ENCODE measurements at regions not wholly inside any gene's neighbourhood (a gene's known extent, or its start where the extent isn't known, plus 50 kb on each side); places are given as distances from the start of the nearest gene placed in this dataset.
"Not testable (repeated sequence)": the region's sequence is repeated elsewhere in the genome, so short reads cannot be mapped to it uniquely, and the experiment has no call there.

GRCh38 chr15:24202297-24202696, 473.3 kb upstream of the NPAP1 start:
- not testable (repeated sequence) for H3K4me1 ChIP-seq (ENCODE audit: control insufficient read depth in 1 of 2, insufficient read depth in 2 of 2, low read length in 2 of 2); H3K9me3 ChIP-seq (ENCODE audit: control insufficient read depth in 1 of 2, low read length in 2 of 2); H3K36me3 ChIP-seq (ENCODE audit: control insufficient read depth in 1 of 2, insufficient read depth in 2 of 2, low read length in 2 of 2); H3K27ac ChIP-seq (ENCODE audit: low read length); H3K27me3 ChIP-seq (ENCODE audit: low read depth, low read length); H3K4me3 ChIP-seq (ENCODE audit: low read depth in 1 of 2, low read length in 2 of 2)

- H3K4me3 ChIP-seq (ENCODE audit: low read depth in 1 of 2, low read length in 2 of 2); H3K27me3 ChIP-seq (ENCODE audit: low read depth, low read length); H3K4me1 ChIP-seq (ENCODE audit: control insufficient read depth in 1 of 2, insufficient read depth in 2 of 2, low read length in 2 of 2); H3K27ac ChIP-seq (ENCODE audit: low read length); H3K36me3 ChIP-seq (ENCODE audit: control insufficient read depth in 1 of 2, insufficient read depth in 2 of 2, low read length in 2 of 2); H3K9me3 ChIP-seq (ENCODE audit: control insufficient read depth in 1 of 2, low read length in 2 of 2): not testable (repeated sequence)
These were observed 463.7 kb upstream of the NPAP1 start for GRCh38 chr15:24211742-24212476.

- H3K4me1 ChIP-seq (ENCODE audit: control insufficient read depth in 1 of 2, insufficient read depth in 2 of 2, low read length in 2 of 2), result no peaks in the 10 kb centered on the region
- H3K27ac ChIP-seq (ENCODE audit: low read length), result no peak overlapping the region
- no peaks in the 10 kb centered on the region for H3K27me3 ChIP-seq (ENCODE audit: low read depth, low read length)
- peaks cover 0 to 5% of the 10 kb centered on the region in 2 donors for H3K9me3 ChIP-seq (ENCODE audit: control insufficient read depth in 1 of 2, low read length in 2 of 2)
- no peak overlapping the region for H3K4me3 ChIP-seq (ENCODE audit: low read depth in 1 of 2, low read length in 2 of 2)
- H3K36me3 ChIP-seq (ENCODE audit: control insufficient read depth in 1 of 2, insufficient read depth in 2 of 2, low read length in 2 of 2), result no peaks in the 10 kb centered on the region
These were observed 451.8 kb upstream of the NPAP1 start for GRCh38 chr15:24223739-24224138.

- Histone ChIP-seq H3K36me3 (ENCODE audit: control insufficient read depth in 1 of 2, insufficient read depth in 2 of 2, low read length in 2 of 2) (no peaks in the 10 kb centered on the region), H3K27me3 (ENCODE audit: low read depth, low read length) (no peaks in the 10 kb centered on the region), H3K4me1 (ENCODE audit: control insufficient read depth in 1 of 2, insufficient read depth in 2 of 2, low read length in 2 of 2) (no peaks in the 10 kb centered on the region), H3K9me3 (ENCODE audit: control insufficient read depth in 1 of 2, low read length in 2 of 2) (peaks cover 0 to 5% of the 10 kb centered on the region in 2 donors), H3K4me3 (ENCODE audit: low read depth in 1 of 2, low read length in 2 of 2) (no peak overlapping the region), H3K27ac (ENCODE audit: low read length) (no peak overlapping the region)
These were observed 451.4 kb upstream of the NPAP1 start for GRCh38 chr15:24224161-24224560.

GRCh38 chr15:24228922-24229321, 446.7 kb upstream of the NPAP1 start:
- H3K36me3 ChIP-seq (ENCODE audit: control insufficient read depth in 1 of 2, insufficient read depth in 2 of 2, low read length in 2 of 2); H3K27me3 ChIP-seq (ENCODE audit: low read depth, low read length); H3K4me1 ChIP-seq (ENCODE audit: control insufficient read depth in 1 of 2, insufficient read depth in 2 of 2, low read length in 2 of 2); H3K9me3 ChIP-seq (ENCODE audit: control insufficient read depth in 1 of 2, low read length in 2 of 2); H3K4me3 ChIP-seq (ENCODE audit: low read depth in 1 of 2, low read length in 2 of 2); H3K27ac ChIP-seq (ENCODE audit: low read length): not testable (repeated sequence)

- H3K4me3 ChIP-seq (ENCODE audit: low read depth in 1 of 2, low read length in 2 of 2); H3K36me3 ChIP-seq (ENCODE audit: control insufficient read depth in 1 of 2, insufficient read depth in 2 of 2, low read length in 2 of 2); H3K27ac ChIP-seq (ENCODE audit: low read length); H3K4me1 ChIP-seq (ENCODE audit: control insufficient read depth in 1 of 2, insufficient read depth in 2 of 2, low read length in 2 of 2); H3K27me3 ChIP-seq (ENCODE audit: low read depth, low read length); H3K9me3 ChIP-seq (ENCODE audit: control insufficient read depth in 1 of 2, low read length in 2 of 2): not testable (repeated sequence)
These were observed 442.4 kb upstream of the NPAP1 start for GRCh38 chr15:24233134-24233533.

- H3K9me3 ChIP-seq (ENCODE audit: control insufficient read depth in 1 of 2, low read length in 2 of 2); H3K4me1 ChIP-seq (ENCODE audit: control insufficient read depth in 1 of 2, insufficient read depth in 2 of 2, low read length in 2 of 2); H3K36me3 ChIP-seq (ENCODE audit: control insufficient read depth in 1 of 2, insufficient read depth in 2 of 2, low read length in 2 of 2); H3K27me3 ChIP-seq (ENCODE audit: low read depth, low read length); H3K4me3 ChIP-seq (ENCODE audit: low read depth in 1 of 2, low read length in 2 of 2); H3K27ac ChIP-seq (ENCODE audit: low read length): not testable (repeated sequence)
These were observed 435.0 kb upstream of the NPAP1 start for GRCh38 chr15:24240580-24240979.

GRCh38 chr15:24259106-24259505, 416.5 kb upstream of the NPAP1 start:
- not testable (repeated sequence) for H3K36me3 ChIP-seq (ENCODE audit: control insufficient read depth in 1 of 2, insufficient read depth in 2 of 2, low read length in 2 of 2); H3K27ac ChIP-seq (ENCODE audit: low read length); H3K9me3 ChIP-seq (ENCODE audit: control insufficient read depth in 1 of 2, low read length in 2 of 2); H3K27me3 ChIP-seq (ENCODE audit: low read depth, low read length); H3K4me1 ChIP-seq (ENCODE audit: control insufficient read depth in 1 of 2, insufficient read depth in 2 of 2, low read length in 2 of 2); H3K4me3 ChIP-seq (ENCODE audit: low read depth in 1 of 2, low read length in 2 of 2)

- not testable (repeated sequence) for H3K4me1 ChIP-seq (ENCODE audit: control insufficient read depth in 1 of 2, insufficient read depth in 2 of 2, low read length in 2 of 2); H3K9me3 ChIP-seq (ENCODE audit: control insufficient read depth in 1 of 2, low read length in 2 of 2); H3K36me3 ChIP-seq (ENCODE audit: control insufficient read depth in 1 of 2, insufficient read depth in 2 of 2, low read length in 2 of 2); H3K27me3 ChIP-seq (ENCODE audit: low read depth, low read length); H3K27ac ChIP-seq (ENCODE audit: low read length)
- peak overlapping the region in 1 of 2 donors; percentile 19 for H3K4me3 ChIP-seq (ENCODE audit: low read depth in 1 of 2, low read length in 2 of 2)
These were observed 415.2 kb upstream of the NPAP1 start for GRCh38 chr15:24260407-24260806.

- not testable (repeated sequence) for H3K27ac ChIP-seq (ENCODE audit: low read length); H3K9me3 ChIP-seq (ENCODE audit: control insufficient read depth in 1 of 2, low read length in 2 of 2); H3K36me3 ChIP-seq (ENCODE audit: control insufficient read depth in 1 of 2, insufficient read depth in 2 of 2, low read length in 2 of 2); H3K27me3 ChIP-seq (ENCODE audit: low read depth, low read length); H3K4me1 ChIP-seq (ENCODE audit: control insufficient read depth in 1 of 2, insufficient read depth in 2 of 2, low read length in 2 of 2)
- peak overlapping the region in 1 of 2 donors; percentile 19 for H3K4me3 ChIP-seq (ENCODE audit: low read depth in 1 of 2, low read length in 2 of 2)
These were observed 414.7 kb upstream of the NPAP1 start for GRCh38 chr15:24260854-24261253.

GRCh38 chr15:24268536-24269165, 406.9 kb upstream of the NPAP1 start:
- not testable (repeated sequence) for H3K9me3 ChIP-seq (ENCODE audit: control insufficient read depth in 1 of 2, low read length in 2 of 2); H3K27ac ChIP-seq (ENCODE audit: low read length); H3K4me1 ChIP-seq (ENCODE audit: control insufficient read depth in 1 of 2, insufficient read depth in 2 of 2, low read length in 2 of 2); H3K27me3 ChIP-seq (ENCODE audit: low read depth, low read length); H3K4me3 ChIP-seq (ENCODE audit: low read depth in 1 of 2, low read length in 2 of 2); H3K36me3 ChIP-seq (ENCODE audit: control insufficient read depth in 1 of 2, insufficient read depth in 2 of 2, low read length in 2 of 2)

- Histone ChIP-seq H3K4me1 (ENCODE audit: control insufficient read depth in 1 of 2, insufficient read depth in 2 of 2, low read length in 2 of 2) (no peaks in the 10 kb centered on the region), H3K27me3 (ENCODE audit: low read depth, low read length) (no peaks in the 10 kb centered on the region), H3K27ac (ENCODE audit: low read length) (no peak overlapping the region), H3K4me3 (ENCODE audit: low read depth in 1 of 2, low read length in 2 of 2) (no peak overlapping the region), H3K9me3 (ENCODE audit: control insufficient read depth in 1 of 2, low read length in 2 of 2) (no peaks in the 10 kb centered on the region), H3K36me3 (ENCODE audit: control insufficient read depth in 1 of 2, insufficient read depth in 2 of 2, low read length in 2 of 2) (no peaks in the 10 kb centered on the region)
These were observed 406.4 kb upstream of the NPAP1 start for GRCh38 chr15:24269166-24269571.

Measured in muscle layer of duodenum (tissue), 2 donors.